GM23338 (cell line): ENCODE measurements at regions not wholly inside any gene's neighbourhood (a gene's known extent, or its start where the extent isn't known, plus 50 kb on each side); places are given as distances from the start of the nearest gene placed in this dataset.
A peak's percentile ranks its signal among the peaks of the same experiment; 100 is the strongest.

ENCODE experiments used
- ATAC-seq: fragments of 200-7000 bp; cut with Tn5 transposase; 3 replicates; pipeline ENCODE4 v1.9.1; 2020
- DNase-seq: peaks from one replicate; pipeline ENCODE4 v3.0.0-alpha.2; 2015; ENCODE audit warnings: low spot score
- H2AFZ ChIP-seq: fragments of 200-600 bp; sonication (generic); 2 replicates; pipeline ENCODE4 v1.8.0; 2016; ENCODE audit warnings: antibody characterized with exemption, mild to moderate bottlenecking, moderate library complexity
- H3F3A ChIP-seq: fragments of 200-600 bp; sonication (generic); replicated peaks from 2 replicates; pipeline ENCODE4 v1.8.0; 2017; ENCODE audit warnings: antibody characterized with exemption, mixed run types, low read depth
- H3K27ac ChIP-seq: fragments of 200-600 bp; sonication (generic); 2 replicates; pipeline ENCODE4 v1.6.1; 2016; ENCODE audit warnings: low read depth
- H3K27me3 ChIP-seq: fragments of 200-600 bp; sonication (generic); 2 replicates; pipeline ENCODE4 v1.8.0; 2016; ENCODE audit warnings: mild to moderate bottlenecking, mixed run types, moderate library complexity; ENCODE audit not compliant: insufficient read depth
- H3K36me3 ChIP-seq: fragments of 200-600 bp; sonication (generic); 2 replicates; pipeline ENCODE4 v1.8.0; 2016; ENCODE audit warnings: mild to moderate bottlenecking; ENCODE audit not compliant: insufficient read depth
- H3K4me1 ChIP-seq: fragments of 200-600 bp; sonication (generic); 2 replicates; pipeline ENCODE4 v1.8.0; 2016; ENCODE audit warnings: mild to moderate bottlenecking, moderate library complexity; ENCODE audit not compliant: insufficient read depth
- H3K4me2 ChIP-seq: fragments of 200-600 bp; sonication (generic); 2 replicates; pipeline ENCODE4 v1.7.1; 2017; ENCODE audit warnings: mixed run types
- H3K4me3 ChIP-seq: fragments of 200-600 bp; sonication (generic); 2 replicates; pipeline ENCODE4 v1.6.1; 2016; ENCODE audit warnings: mixed run types
- H3K79me2 ChIP-seq: fragments of 200-600 bp; sonication (generic); replicated peaks from 2 replicates; pipeline ENCODE4 v1.8.0; 2017; ENCODE audit warnings: mild to moderate bottlenecking; ENCODE audit not compliant: insufficient read depth
- H3K9me2 ChIP-seq: fragments of 200-600 bp; sonication (generic); 2 replicates; pipeline ENCODE4 v1.8.0; 2017; ENCODE audit not compliant: insufficient read depth
- H4K20me1 ChIP-seq: fragments of 200-600 bp; sonication (generic); replicated peaks from 2 replicates; pipeline ENCODE4 v1.8.0; 2017; ENCODE audit warnings: mild to moderate bottlenecking; ENCODE audit not compliant: insufficient read depth
- H3K27ac Mint-ChIP-seq: 2 replicates; pipeline ENCODE4 v1.8.0; 2020; ENCODE audit warnings: inconsistent platforms, mild to moderate bottlenecking, moderate library complexity, mixed read lengths
- H3K27me3 Mint-ChIP-seq: 3 replicates; pipeline ENCODE4 v1.8.0; 2022; ENCODE audit warnings: low read depth, mild to moderate bottlenecking, moderate library complexity, mixed read lengths, inconsistent platforms; ENCODE audit not compliant: insufficient read depth, poor library complexity
- H3K36me3 Mint-ChIP-seq: 3 replicates; pipeline ENCODE4 v1.8.0; 2021; ENCODE audit warnings: low read depth, mild to moderate bottlenecking, inconsistent platforms, moderate library complexity, mixed read lengths
- H3K4me1 Mint-ChIP-seq: 3 replicates; pipeline ENCODE4 v1.8.0; 2020; ENCODE audit warnings: mild to moderate bottlenecking, inconsistent platforms, mixed read lengths
- H3K4me3 Mint-ChIP-seq: 3 replicates; pipeline ENCODE4 v1.8.0; 2021; ENCODE audit warnings: moderate library complexity, mild to moderate bottlenecking, inconsistent platforms, mixed read lengths
- H3K9me3 Mint-ChIP-seq: 3 replicates; pipeline ENCODE4 v1.8.0; 2020; ENCODE audit warnings: moderate library complexity, mild to moderate bottlenecking, inconsistent platforms, mixed read lengths
- CREB1 ChIP-seq: fragments of 250-450 bp; sonication (Bioruptor Pico); IDR thresholded peaks from 2 replicates; pipeline ENCODE4 v1.5.0; 2020; ENCODE audit warnings: low read depth, mild to moderate bottlenecking, moderate library complexity
- CTCF ChIP-seq, 2 experiments: fragments of 200-600 bp in 1 of 2; sonication (generic) in 1 of 2; conservative IDR thresholded peaks; 2 replicates each; pipeline versions ENCODE4 v1.5.1 to v1.6.1; 2016 to 2017; ENCODE audit warnings: antibody characterized with exemption in 2 of 2, low read depth in 2 of 2, mild to moderate bottlenecking in 2 of 2, moderate library complexity in 1 of 2
- ETS1 ChIP-seq: IDR thresholded peaks from 2 replicates; pipeline ENCODE4 v1.6.1; 2016; ENCODE audit warnings: antibody characterized with exemption
- JUNB ChIP-seq: IDR thresholded peaks from one replicate; pipeline ENCODE4 v1.6.1; 2016; ENCODE audit warnings: antibody characterized with exemption; ENCODE audit not compliant: unreplicated experiment
- NANOG ChIP-seq: IDR thresholded peaks from 2 replicates; pipeline ENCODE4 v1.6.1; 2016; ENCODE audit warnings: antibody characterized with exemption, borderline replicate concordance
- REST ChIP-seq: IDR thresholded peaks from one replicate; pipeline ENCODE4 v1.6.1; 2018; ENCODE audit warnings: antibody characterized with exemption; ENCODE audit not compliant: unreplicated experiment
- STAT1 ChIP-seq: IDR thresholded peaks from one replicate; pipeline ENCODE4 v1.6.1; 2016; ENCODE audit warnings: antibody characterized with exemption; ENCODE audit not compliant: unreplicated experiment
- ZNF114 ChIP-seq: fragments of 250-450 bp; sonication (Bioruptor Pico); IDR thresholded peaks from 2 replicates; pipeline ENCODE4 v1.5.0; 2020; ENCODE audit warnings: mild to moderate bottlenecking, moderate library complexity
- ZNF462 ChIP-seq: fragments of 250-450 bp; sonication (Bioruptor Pico); IDR thresholded peaks from 2 replicates; pipeline ENCODE4 v1.5.0; 2020; ENCODE audit warnings: mild to moderate bottlenecking, moderate library complexity

- Mint-ChIP-seq H3K9me3 (peaks cover 12% of the 10 kb centered on the region), H3K4me3 (no peak overlapping the region), H3K4me1 (peaks cover 14% of the 10 kb centered on the region), H3K36me3 (no peaks in the 10 kb centered on the region), H3K27ac (no peak overlapping the region), H3K27me3 (peaks cover 11% of the 10 kb centered on the region)
- Histone ChIP-seq H4K20me1 (no peaks in the 10 kb centered on the region), H3K79me2 (no peaks in the 10 kb centered on the region), H3K36me3 (no peaks in the 10 kb centered on the region), H3K27ac (no peak overlapping the region), H2AFZ (no peak overlapping the region), H3K4me1 (0 out of 2 replicates have a peak, but pooled peaks cover 5% of the 10 kb centered on the region), H3K4me3 (no peak overlapping the region), H3F3A (no peaks in the 10 kb centered on the region), H3K27me3 (no peaks in the 10 kb centered on the region), H3K4me2 (no peak overlapping the region), H3K9me2 (no peaks in the 10 kb centered on the region)
- TF ChIP-seq NANOG (no peak), JUNB (no peak), REST (no peak), CTCF (conservative IDR thresholded peaks at IDR 0.05; ENCODE audit: low read depth in 2 of 2) (no peak), STAT1 (no peak), ETS1 (no peak), ZNF114 (CRISPR knock-in tag) (no peak), CREB1 (CRISPR knock-in tag) (no peak)
- peak; percentile 51 for DNase-seq
- peak; percentile 79 for ATAC-seq
Observed at GRCh38 chr17:21475571-21475970, 99.4 kb downstream of the KCNJ12 start.

GRCh38 chr17:21476867-21477266, 100.7 kb downstream of the KCNJ12 start:
- Mint-ChIP-seq H3K4me1 (peaks cover 14% of the 10 kb centered on the region), H3K27me3 (peaks cover 11% of the 10 kb centered on the region), H3K9me3 (peaks cover 12% of the 10 kb centered on the region), H3K36me3 (no peaks in the 10 kb centered on the region), H3K4me3 (no peak overlapping the region), H3K27ac (no peak overlapping the region)
- TF ChIP-seq ZNF114 (CRISPR knock-in tag), result no peak
- no peak for TF ChIP-seq ZNF462 (CRISPR knock-in tag)
- DNase-seq (no peak), ATAC-seq (no peak)
- no peaks in the 10 kb centered on the region for H3F3A ChIP-seq
- H3K4me3 ChIP-seq, result no peak overlapping the region
- H2AFZ ChIP-seq, result no peak overlapping the region
- H3K4me2 ChIP-seq, result no peak overlapping the region
- no peaks in the 10 kb centered on the region for H3K79me2 ChIP-seq
- H3K4me1 ChIP-seq, result 0 out of 2 replicates have a peak, but pooled peaks cover 5% of the 10 kb centered on the region
- no peaks in the 10 kb centered on the region for H3K27me3 ChIP-seq
- H4K20me1 ChIP-seq, result no peaks in the 10 kb centered on the region
- H3K9me2 ChIP-seq, result no peaks in the 10 kb centered on the region
- no peak overlapping the region for H3K27ac ChIP-seq
- no peaks in the 10 kb centered on the region for H3K36me3 ChIP-seq
